WTC11 (cell line): ENCODE measurements at regions not wholly inside any gene's neighbourhood (a gene's known extent, or its start where the extent isn't known, plus 50 kb on each side); places are given as distances from the start of the nearest gene placed in this dataset.

Experiments
- ATAC-seq: fragments of 200-7000 bp; cut with Tn5 transposase; 2 replicates; pipeline ENCODE4 v1.10.0; 2021; ENCODE audit warnings: mild to moderate bottlenecking, moderate library complexity
- CTCF ChIA-PET: fragments of 300-600 bp; sonication (Branson Sonifier 250); formaldehyde crosslinking; loops from one replicate; lab custom pipeline; 2021; ENCODE audit warnings: antibody characterized with exemption; lab: Charles Lee
- POLR2A ChIA-PET: fragments of 350-600 bp; sonication (Branson Sonifier 250); formaldehyde crosslinking; loops from one replicate; lab custom pipeline; 2021; ENCODE audit warnings: antibody characterized with exemption; lab: Charles Lee
- DNase-seq: peaks from one replicate; pipeline ENCODE4 v3.0.0; 2021; ENCODE audit warnings: low spot score
- H3K27ac Mint-ChIP-seq: 2 replicates; pipeline ENCODE4 v1.8.0; 2021; ENCODE audit warnings: mixed read lengths
- H3K27me3 Mint-ChIP-seq: 2 replicates; pipeline ENCODE4 v1.8.0; 2021; ENCODE audit warnings: low read depth, mild to moderate bottlenecking, moderate library complexity, mixed read lengths
- H3K36me3 Mint-ChIP-seq: 2 replicates; pipeline ENCODE4 v1.8.0; 2021; ENCODE audit warnings: mixed read lengths
- H3K4me1 Mint-ChIP-seq: 2 replicates; pipeline ENCODE4 v1.8.0; 2022; ENCODE audit warnings: mixed read lengths
- H3K4me3 Mint-ChIP-seq: 2 replicates; pipeline ENCODE4 v1.8.0; 2021; ENCODE audit warnings: mild to moderate bottlenecking, moderate library complexity, mixed read lengths
- H3K9me3 Mint-ChIP-seq: 2 replicates; pipeline ENCODE4 v1.8.0; 2021; ENCODE audit warnings: mixed read lengths
- ATF1 ChIP-seq: sonication (generic); formaldehyde crosslinking; IDR thresholded peaks from 2 replicates; pipeline ENCODE4 v1.8.1; 2023; ENCODE audit warnings: mild to moderate bottlenecking, moderate library complexity, missing genetic modification reagents
- CBFB ChIP-seq: sonication (generic); formaldehyde crosslinking; IDR thresholded peaks from 2 replicates; pipeline ENCODE4 v1.8.1; 2022; ENCODE audit warnings: mild to moderate bottlenecking, low read depth, missing genetic modification reagents
- CREB1 ChIP-seq: sonication (generic); formaldehyde crosslinking; IDR thresholded peaks from 2 replicates; pipeline ENCODE4 v1.8.0; 2023; ENCODE audit warnings: mild to moderate bottlenecking, missing genetic modification reagents
- EMX1 ChIP-seq: fragments of 250-450 bp; sonication (Bioruptor Pico); IDR thresholded peaks from 2 replicates; pipeline ENCODE4 v1.8.0; 2021; ENCODE audit warnings: mild to moderate bottlenecking
- ETV6 ChIP-seq: sonication (generic); formaldehyde crosslinking; IDR thresholded peaks from 2 replicates; pipeline ENCODE4 v1.8.1; 2022; ENCODE audit warnings: mild to moderate bottlenecking, missing genetic modification reagents
- JAZF1 ChIP-seq: fragments of 250-450 bp; sonication (Bioruptor Pico); IDR thresholded peaks from 2 replicates; pipeline ENCODE4 v1.9.0; 2021; ENCODE audit warnings: moderate library complexity, mild to moderate bottlenecking, inconsistent platforms
- JUN ChIP-seq: sonication (generic); formaldehyde crosslinking; IDR thresholded peaks from 2 replicates; pipeline ENCODE4 v1.8.0; 2023; ENCODE audit warnings: mild to moderate bottlenecking, missing genetic modification reagents
- NR3C1 ChIP-seq: sonication (generic); formaldehyde crosslinking; conservative IDR thresholded peaks from 2 replicates; pipeline ENCODE4 v1.8.1; 2023; ENCODE audit warnings: low read depth, mild to moderate bottlenecking, missing genetic modification reagents
- ZBTB21 ChIP-seq: sonication (generic); formaldehyde crosslinking; IDR thresholded peaks from 2 replicates; pipeline ENCODE4 v1.8.1; 2023; ENCODE audit warnings: mild to moderate bottlenecking, missing genetic modification reagents, borderline replicate concordance
- ZNF121 ChIP-seq: sonication (generic); formaldehyde crosslinking; IDR thresholded peaks from 2 replicates; pipeline ENCODE4 v1.8.0; 2023; ENCODE audit warnings: missing genetic modification reagents
- ZNF219 ChIP-seq: sonication (generic); formaldehyde crosslinking; IDR thresholded peaks from 2 replicates; pipeline ENCODE4 v1.8.0; 2023; ENCODE audit warnings: missing genetic modification reagents, mild to moderate bottlenecking, borderline replicate concordance
- ZNF232 ChIP-seq: sonication (generic); formaldehyde crosslinking; IDR thresholded peaks from 2 replicates; pipeline ENCODE4 v1.8.0; 2022; ENCODE audit warnings: mild to moderate bottlenecking, missing genetic modification reagents
- ZNF396 ChIP-seq: fragments of 250-450 bp; sonication (Bioruptor Pico); IDR thresholded peaks from 2 replicates; pipeline ENCODE4 v1.8.0; 2021; ENCODE audit warnings: mild to moderate bottlenecking, moderate library complexity, borderline replicate concordance
- ZNF416 ChIP-seq: fragments of 250-450 bp; sonication (Bioruptor Pico); IDR thresholded peaks from 2 replicates; pipeline ENCODE4 v1.9.0; 2021; ENCODE audit warnings: mild to moderate bottlenecking, inconsistent platforms
- TF ChIP-seq, protein P1 (sequence below): sonication (generic); formaldehyde crosslinking; IDR thresholded peaks from 2 replicates; pipeline ENCODE4 v1.8.1; 2023; ENCODE audit warnings: mild to moderate bottlenecking, missing genetic modification reagents, borderline replicate concordance
- TF ChIP-seq, protein P2 (sequence below): sonication (generic); formaldehyde crosslinking; conservative IDR thresholded peaks from 2 replicates; pipeline ENCODE4 v1.8.1; 2022; ENCODE audit warnings: mild to moderate bottlenecking, missing genetic modification reagents
- TF ChIP-seq, protein P3 (sequence below): sonication (generic); formaldehyde crosslinking; IDR thresholded peaks from 2 replicates; pipeline ENCODE4 v1.8.1; 2023; ENCODE audit warnings: mild to moderate bottlenecking, missing genetic modification reagents, moderate library complexity
- TF ChIP-seq, protein P4 (sequence below): fragments of 250-450 bp; sonication (Bioruptor Pico); IDR thresholded peaks from 2 replicates; pipeline ENCODE4 v1.8.0; 2021; ENCODE audit warnings: mild to moderate bottlenecking
- TF ChIP-seq, protein P5 (sequence below): fragments of 250-450 bp; sonication (Bioruptor Pico); IDR thresholded peaks from 2 replicates; pipeline ENCODE4 v1.9.0; 2021; ENCODE audit warnings: mild to moderate bottlenecking

DNA sequence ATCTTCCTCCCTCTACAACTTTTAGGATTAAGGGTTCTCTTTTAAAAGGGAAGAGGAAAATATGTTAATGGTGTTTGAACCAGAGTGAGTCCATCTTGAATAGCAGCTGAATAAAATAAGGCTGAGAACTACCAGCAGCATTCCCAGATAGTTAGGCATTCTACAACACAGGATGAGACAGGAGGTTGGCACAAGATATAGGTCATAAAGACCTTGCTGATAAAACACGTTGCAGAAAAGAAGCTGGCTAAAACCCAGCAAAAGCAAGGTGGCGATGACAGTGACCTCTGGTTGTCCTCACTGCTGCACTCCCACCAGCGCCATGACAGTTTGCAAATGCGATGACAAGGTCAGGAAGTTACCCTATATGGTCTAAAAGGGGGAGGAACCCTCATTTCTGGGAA is 77.8 kb downstream of the PLK2 start:
- H3K36me3 Mint-ChIP-seq, result peaks cover 56% of the 10 kb centered on the region
- TF ChIP-seq JUN (CRISPR knock-in tag), result no peak
- no peak for TF ChIP-seq ETV6 (CRISPR knock-in tag)
- no peak for TF ChIP-seq NR3C1 (CRISPR knock-in tag)
- TF ChIP-seq, protein P1, sequence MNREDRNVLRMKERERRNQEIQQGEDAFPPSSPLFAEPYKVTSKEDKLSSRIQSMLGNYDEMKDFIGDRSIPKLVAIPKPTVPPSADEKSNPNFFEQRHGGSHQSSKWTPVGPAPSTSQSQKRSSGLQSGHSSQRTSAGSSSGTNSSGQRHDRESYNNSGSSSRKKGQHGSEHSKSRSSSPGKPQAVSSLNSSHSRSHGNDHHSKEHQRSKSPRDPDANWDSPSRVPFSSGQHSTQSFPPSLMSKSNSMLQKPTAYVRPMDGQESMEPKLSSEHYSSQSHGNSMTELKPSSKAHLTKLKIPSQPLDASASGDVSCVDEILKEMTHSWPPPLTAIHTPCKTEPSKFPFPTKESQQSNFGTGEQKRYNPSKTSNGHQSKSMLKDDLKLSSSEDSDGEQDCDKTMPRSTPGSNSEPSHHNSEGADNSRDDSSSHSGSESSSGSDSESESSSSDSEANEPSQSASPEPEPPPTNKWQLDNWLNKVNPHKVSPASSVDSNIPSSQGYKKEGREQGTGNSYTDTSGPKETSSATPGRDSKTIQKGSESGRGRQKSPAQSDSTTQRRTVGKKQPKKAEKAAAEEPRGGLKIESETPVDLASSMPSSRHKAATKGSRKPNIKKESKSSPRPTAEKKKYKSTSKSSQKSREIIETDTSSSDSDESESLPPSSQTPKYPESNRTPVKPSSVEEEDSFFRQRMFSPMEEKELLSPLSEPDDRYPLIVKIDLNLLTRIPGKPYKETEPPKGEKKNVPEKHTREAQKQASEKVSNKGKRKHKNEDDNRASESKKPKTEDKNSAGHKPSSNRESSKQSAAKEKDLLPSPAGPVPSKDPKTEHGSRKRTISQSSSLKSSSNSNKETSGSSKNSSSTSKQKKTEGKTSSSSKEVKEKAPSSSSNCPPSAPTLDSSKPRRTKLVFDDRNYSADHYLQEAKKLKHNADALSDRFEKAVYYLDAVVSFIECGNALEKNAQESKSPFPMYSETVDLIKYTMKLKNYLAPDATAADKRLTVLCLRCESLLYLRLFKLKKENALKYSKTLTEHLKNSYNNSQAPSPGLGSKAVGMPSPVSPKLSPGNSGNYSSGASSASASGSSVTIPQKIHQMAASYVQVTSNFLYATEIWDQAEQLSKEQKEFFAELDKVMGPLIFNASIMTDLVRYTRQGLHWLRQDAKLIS (CRISPR knock-in tag), result no peak
- no peak for TF ChIP-seq ZNF232 (CRISPR knock-in tag)
- TF ChIP-seq, protein P2, sequence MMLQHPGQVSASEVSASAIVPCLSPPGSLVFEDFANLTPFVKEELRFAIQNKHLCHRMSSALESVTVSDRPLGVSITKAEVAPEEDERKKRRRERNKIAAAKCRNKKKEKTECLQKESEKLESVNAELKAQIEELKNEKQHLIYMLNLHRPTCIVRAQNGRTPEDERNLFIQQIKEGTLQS (CRISPR knock-in tag), result no peak
- TF ChIP-seq ZBTB21 (CRISPR knock-in tag), result no peak
- TF ChIP-seq, all 79 proteins: peak for 0
- ChIA-PET CTCF (no interaction called here), POLR2A (no interaction called here)
- no peak overlapping the region for H3K27ac Mint-ChIP-seq
- H3K4me1 Mint-ChIP-seq, result no peaks in the 10 kb centered on the region
- DNase-seq (no peak), ATAC-seq (no peak)
- no peaks in the 10 kb centered on the region; the same call in 1 of the 2 replicates for H3K27me3 Mint-ChIP-seq
- peaks cover 54% of the 10 kb centered on the region for H3K9me3 Mint-ChIP-seq
- no peak overlapping the region for H3K4me3 Mint-ChIP-seq

DNA sequence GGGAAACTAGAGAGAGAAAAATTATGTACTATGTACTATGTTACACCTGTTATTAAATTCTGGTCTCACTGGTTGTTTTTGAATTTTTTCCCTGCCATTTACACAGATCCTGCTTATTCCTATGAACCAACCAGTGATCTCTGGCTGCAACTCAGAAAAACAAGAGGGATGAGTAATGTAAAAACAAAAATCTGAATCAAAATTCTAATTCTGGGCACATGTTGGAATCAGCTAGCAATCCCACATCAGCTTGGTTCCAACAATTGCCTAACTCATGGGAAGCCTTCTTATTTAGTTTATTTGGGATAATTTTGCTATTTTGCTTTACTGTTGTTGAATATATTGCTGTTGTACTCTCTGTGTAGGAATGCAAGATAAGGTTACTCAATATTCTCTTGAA is 78.3 kb downstream of the PLK2 start:
- H3K36me3 Mint-ChIP-seq, result peaks cover 62% of the 10 kb centered on the region
- DNase-seq (no peak), ATAC-seq (no peak)
- no peak overlapping the region for H3K27ac Mint-ChIP-seq
- POLR2A ChIA-PET, result no interaction called here
- no peaks in the 10 kb centered on the region for H3K4me1 Mint-ChIP-seq
- TF ChIP-seq ZNF121 (CRISPR knock-in tag) (no peak), EMX1 (no peak), JAZF1 (CRISPR knock-in tag) (no peak), ZNF232 (CRISPR knock-in tag) (no peak), ZNF219 (CRISPR knock-in tag) (no peak), ATF1 (CRISPR knock-in tag) (no peak), CREB1 (CRISPR knock-in tag) (no peak), ZNF416 (CRISPR knock-in tag) (no peak), ZNF396 (CRISPR knock-in tag) (no peak), CBFB (CRISPR knock-in tag) (no peak)
- TF ChIP-seq, protein P3, sequence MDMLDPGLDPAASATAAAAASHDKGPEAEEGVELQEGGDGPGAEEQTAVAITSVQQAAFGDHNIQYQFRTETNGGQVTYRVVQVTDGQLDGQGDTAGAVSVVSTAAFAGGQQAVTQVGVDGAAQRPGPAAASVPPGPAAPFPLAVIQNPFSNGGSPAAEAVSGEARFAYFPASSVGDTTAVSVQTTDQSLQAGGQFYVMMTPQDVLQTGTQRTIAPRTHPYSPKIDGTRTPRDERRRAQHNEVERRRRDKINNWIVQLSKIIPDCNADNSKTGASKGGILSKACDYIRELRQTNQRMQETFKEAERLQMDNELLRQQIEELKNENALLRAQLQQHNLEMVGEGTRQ, result no peak
- TF ChIP-seq, protein P4, sequence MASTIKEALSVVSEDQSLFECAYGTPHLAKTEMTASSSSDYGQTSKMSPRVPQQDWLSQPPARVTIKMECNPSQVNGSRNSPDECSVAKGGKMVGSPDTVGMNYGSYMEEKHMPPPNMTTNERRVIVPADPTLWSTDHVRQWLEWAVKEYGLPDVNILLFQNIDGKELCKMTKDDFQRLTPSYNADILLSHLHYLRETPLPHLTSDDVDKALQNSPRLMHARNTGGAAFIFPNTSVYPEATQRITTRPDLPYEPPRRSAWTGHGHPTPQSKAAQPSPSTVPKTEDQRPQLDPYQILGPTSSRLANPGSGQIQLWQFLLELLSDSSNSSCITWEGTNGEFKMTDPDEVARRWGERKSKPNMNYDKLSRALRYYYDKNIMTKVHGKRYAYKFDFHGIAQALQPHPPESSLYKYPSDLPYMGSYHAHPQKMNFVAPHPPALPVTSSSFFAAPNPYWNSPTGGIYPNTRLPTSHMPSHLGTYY, result no peak
- TF ChIP-seq, protein P5, sequence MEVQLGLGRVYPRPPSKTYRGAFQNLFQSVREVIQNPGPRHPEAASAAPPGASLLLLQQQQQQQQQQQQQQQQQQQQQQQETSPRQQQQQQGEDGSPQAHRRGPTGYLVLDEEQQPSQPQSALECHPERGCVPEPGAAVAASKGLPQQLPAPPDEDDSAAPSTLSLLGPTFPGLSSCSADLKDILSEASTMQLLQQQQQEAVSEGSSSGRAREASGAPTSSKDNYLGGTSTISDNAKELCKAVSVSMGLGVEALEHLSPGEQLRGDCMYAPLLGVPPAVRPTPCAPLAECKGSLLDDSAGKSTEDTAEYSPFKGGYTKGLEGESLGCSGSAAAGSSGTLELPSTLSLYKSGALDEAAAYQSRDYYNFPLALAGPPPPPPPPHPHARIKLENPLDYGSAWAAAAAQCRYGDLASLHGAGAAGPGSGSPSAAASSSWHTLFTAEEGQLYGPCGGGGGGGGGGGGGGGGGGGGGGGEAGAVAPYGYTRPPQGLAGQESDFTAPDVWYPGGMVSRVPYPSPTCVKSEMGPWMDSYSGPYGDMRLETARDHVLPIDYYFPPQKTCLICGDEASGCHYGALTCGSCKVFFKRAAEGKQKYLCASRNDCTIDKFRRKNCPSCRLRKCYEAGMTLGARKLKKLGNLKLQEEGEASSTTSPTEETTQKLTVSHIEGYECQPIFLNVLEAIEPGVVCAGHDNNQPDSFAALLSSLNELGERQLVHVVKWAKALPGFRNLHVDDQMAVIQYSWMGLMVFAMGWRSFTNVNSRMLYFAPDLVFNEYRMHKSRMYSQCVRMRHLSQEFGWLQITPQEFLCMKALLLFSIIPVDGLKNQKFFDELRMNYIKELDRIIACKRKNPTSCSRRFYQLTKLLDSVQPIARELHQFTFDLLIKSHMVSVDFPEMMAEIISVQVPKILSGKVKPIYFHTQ, result no peak
- H3K9me3 Mint-ChIP-seq, result peaks cover 58% of the 10 kb centered on the region
- H3K4me3 Mint-ChIP-seq, result no peak overlapping the region
- CTCF ChIA-PET, result no interaction called here
- peaks cover 4% of the 10 kb centered on the region for H3K27me3 Mint-ChIP-seq
